Transverse colon (tissue), 3 donors: ENCODE measurements at regions not wholly inside any gene's neighbourhood (a gene's known extent, or its start where the extent isn't known, plus 50 kb on each side); places are given as distances from the start of the nearest gene placed in this dataset.

Experiments
- POLR2A ChIP-seq: fragments of 450-650 bp; IDR thresholded peaks from one replicate; pipeline ENCODE4 v1.6.1; 2016; ENCODE audit warnings: antibody characterized with exemption, mild to moderate bottlenecking, moderate library complexity
- TF ChIP-seq, protein P1 (sequence below), 5 experiments: fragments of 200-600 bp in 3 of 5; fragments of 450-650 bp in 2 of 5; sonication (generic) in 3 of 5; IDR thresholded peaks; 1 replicate in 2 of 5; 2 replicates in 3 of 5; pipeline ENCODE4 v1.5.1; 2016 to 2017; ENCODE audit warnings: antibody characterized with exemption in 5 of 5, inconsistent platforms in 3 of 5, mild to moderate bottlenecking in 2 of 5, moderate library complexity in 1 of 5

DNA sequence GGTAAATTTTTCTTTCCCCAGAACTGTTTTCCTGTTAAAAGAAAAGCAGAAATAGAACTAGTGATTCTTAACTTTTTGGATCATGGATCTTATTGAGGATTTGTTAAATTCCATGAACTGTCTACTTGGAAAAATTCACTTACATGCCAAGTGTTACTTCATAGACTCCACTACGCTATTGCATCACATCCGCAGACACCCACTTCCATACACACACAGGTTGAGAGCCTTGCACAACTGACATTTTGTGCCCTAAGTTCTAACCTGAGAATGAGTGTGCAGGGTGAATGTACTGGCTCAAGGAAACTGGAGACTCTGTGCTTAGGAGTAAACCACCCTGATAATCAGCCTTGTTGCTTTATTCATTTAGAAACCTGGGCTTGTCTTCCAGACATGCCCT, 250.5 kb upstream of the EDA2R start:
- TF ChIP-seq, protein P1, sequence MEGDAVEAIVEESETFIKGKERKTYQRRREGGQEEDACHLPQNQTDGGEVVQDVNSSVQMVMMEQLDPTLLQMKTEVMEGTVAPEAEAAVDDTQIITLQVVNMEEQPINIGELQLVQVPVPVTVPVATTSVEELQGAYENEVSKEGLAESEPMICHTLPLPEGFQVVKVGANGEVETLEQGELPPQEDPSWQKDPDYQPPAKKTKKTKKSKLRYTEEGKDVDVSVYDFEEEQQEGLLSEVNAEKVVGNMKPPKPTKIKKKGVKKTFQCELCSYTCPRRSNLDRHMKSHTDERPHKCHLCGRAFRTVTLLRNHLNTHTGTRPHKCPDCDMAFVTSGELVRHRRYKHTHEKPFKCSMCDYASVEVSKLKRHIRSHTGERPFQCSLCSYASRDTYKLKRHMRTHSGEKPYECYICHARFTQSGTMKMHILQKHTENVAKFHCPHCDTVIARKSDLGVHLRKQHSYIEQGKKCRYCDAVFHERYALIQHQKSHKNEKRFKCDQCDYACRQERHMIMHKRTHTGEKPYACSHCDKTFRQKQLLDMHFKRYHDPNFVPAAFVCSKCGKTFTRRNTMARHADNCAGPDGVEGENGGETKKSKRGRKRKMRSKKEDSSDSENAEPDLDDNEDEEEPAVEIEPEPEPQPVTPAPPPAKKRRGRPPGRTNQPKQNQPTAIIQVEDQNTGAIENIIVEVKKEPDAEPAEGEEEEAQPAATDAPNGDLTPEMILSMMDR (IDR thresholded peaks at IDR 0.05) = no peak
- no peak for TF ChIP-seq POLR2A
